ENCODE measurements at regions not wholly inside any gene's neighbourhood (a gene's known extent, or its start where the extent isn't known, plus 50 kb on each side); places are given as distances from the start of the nearest gene placed in this dataset.

- TF ChIP-seq CTCF (IDR thresholded peaks at IDR 0.05) (no peak), POLR2A (IDR thresholded peaks at IDR 0.05) (no peak)
These were observed 1597.8 kb upstream of the PCDH10 start for GRCh38 chr4:131551306-131551705.

All from right lobe of liver (tissue), 4 donors.